Gastroesophageal sphincter (tissue), 4 donors: ENCODE measurements at regions not wholly inside any gene's neighbourhood (a gene's known extent, or its start where the extent isn't known, plus 50 kb on each side); places are given as distances from the start of the nearest gene placed in this dataset.

Source experiments
- ATAC-seq: fragments of 150-250 bp; one replicate; pipeline ENCODE4 v1.9.1; 2016; ENCODE audit warnings: mild to moderate bottlenecking, moderate library complexity
- H3K27ac ChIP-seq, 4 donors: fragments of 200-600 bp; sonication (generic) in 3 of 4; 1 replicate in 3 of 4; 2 replicates in 1 of 4; pipeline ENCODE4 v1.5.1; 2016 to 2019
- H3K27me3 ChIP-seq: fragments of 200-600 bp; sonication (generic); one replicate; pipeline ENCODE4 v1.5.1; 2019
- H3K36me3 ChIP-seq, 2 donors: fragments of 200-600 bp; sonication (generic); one replicate each; pipeline ENCODE4 v1.5.1; 2019; ENCODE audit warnings: control low read depth in 1 of 2
- H3K4me1 ChIP-seq, 3 donors: fragments of 200-600 bp; sonication (generic); 1 replicate in 2 of 3; 2 replicates in 1 of 3; pipeline ENCODE4 v1.5.1; 2016 to 2019; ENCODE audit warnings: control low read depth in 2 of 3
- H3K4me3 ChIP-seq, 2 donors: fragments of 200-600 bp; sonication (generic); one replicate each; pipeline ENCODE4 v1.5.1; 2019; ENCODE audit warnings: mild to moderate bottlenecking in 1 of 2, moderate library complexity in 1 of 2
- H3K9me3 ChIP-seq, 3 donors: fragments of 200-600 bp; sonication (generic); one replicate each; pipeline ENCODE4 v1.5.1; 2017 to 2019; ENCODE audit warnings: control low read depth in 2 of 3
- EP300 ChIP-seq: sonication (generic); formaldehyde crosslinking; IDR thresholded peaks from one replicate; pipeline ENCODE4 v1.6.1; 2017; ENCODE audit warnings: antibody characterized with exemption, mild to moderate bottlenecking
- POLR2A ChIP-seq, 2 donors: fragments of 450-650 bp; IDR thresholded peaks; one replicate each; pipeline ENCODE4 v1.6.1; 2017; ENCODE audit warnings: antibody characterized with exemption in 2 of 2, mild to moderate bottlenecking in 2 of 2, moderate library complexity in 1 of 2
- POLR2AphosphoS5 ChIP-seq: sonication (generic); formaldehyde crosslinking; IDR thresholded peaks from one replicate; pipeline ENCODE4 v1.6.1; 2017; ENCODE audit warnings: antibody characterized with exemption
- WGBS, 2 donors: methylation state at CpG; one replicate each; pipeline ENCODE4 v1.1.5; 2018; ENCODE audit warnings: low coverage in 1 of 2; 5-methylcytosine and 5-hydroxymethylcytosine counted together
- TF ChIP-seq, protein P1 (sequence below), 4 experiments: fragments of 200-600 bp in 2 of 4; fragments of 450-650 bp in 2 of 4; sonication (generic) in 1 of 4; IDR thresholded peaks; one replicate each; pipeline ENCODE4 v1.5.1; 2017 to 2019; ENCODE audit warnings: antibody characterized with exemption in 4 of 4, mild to moderate bottlenecking in 2 of 4, moderate library complexity in 2 of 4

DNA sequence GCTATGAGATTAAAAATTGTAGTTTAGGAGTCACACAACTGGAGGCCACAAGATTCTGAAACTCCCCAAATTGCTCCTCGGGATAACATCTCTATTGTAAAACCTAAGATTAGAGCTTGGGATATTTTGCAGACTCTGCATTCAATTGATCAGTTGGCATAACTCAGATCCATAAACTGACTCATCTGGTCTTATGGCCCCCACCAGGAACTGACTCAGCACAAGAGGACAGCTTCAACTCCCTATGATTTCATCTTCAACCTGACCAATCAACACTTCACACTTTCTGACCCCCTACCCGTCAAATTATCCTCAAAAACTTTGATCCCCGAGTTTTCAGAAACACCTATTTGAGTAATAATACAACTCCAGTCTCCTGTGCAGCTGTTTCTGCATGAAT, 257.3 kb downstream of the HAO1 start:
- Histone ChIP-seq H3K9me3 (no peaks in the 10 kb centered on the region), H3K36me3 (no peaks in the 10 kb centered on the region), H3K4me3 (no peak overlapping the region), H3K27ac (no peak overlapping the region), H3K4me1 (no peaks in the 10 kb centered on the region), H3K27me3 (no peaks in the 10 kb centered on the region)
- no peak for TF ChIP-seq POLR2A (IDR thresholded peaks at IDR 0.05)
- no peak for TF ChIP-seq POLR2AphosphoS5
- TF ChIP-seq, protein P1, sequence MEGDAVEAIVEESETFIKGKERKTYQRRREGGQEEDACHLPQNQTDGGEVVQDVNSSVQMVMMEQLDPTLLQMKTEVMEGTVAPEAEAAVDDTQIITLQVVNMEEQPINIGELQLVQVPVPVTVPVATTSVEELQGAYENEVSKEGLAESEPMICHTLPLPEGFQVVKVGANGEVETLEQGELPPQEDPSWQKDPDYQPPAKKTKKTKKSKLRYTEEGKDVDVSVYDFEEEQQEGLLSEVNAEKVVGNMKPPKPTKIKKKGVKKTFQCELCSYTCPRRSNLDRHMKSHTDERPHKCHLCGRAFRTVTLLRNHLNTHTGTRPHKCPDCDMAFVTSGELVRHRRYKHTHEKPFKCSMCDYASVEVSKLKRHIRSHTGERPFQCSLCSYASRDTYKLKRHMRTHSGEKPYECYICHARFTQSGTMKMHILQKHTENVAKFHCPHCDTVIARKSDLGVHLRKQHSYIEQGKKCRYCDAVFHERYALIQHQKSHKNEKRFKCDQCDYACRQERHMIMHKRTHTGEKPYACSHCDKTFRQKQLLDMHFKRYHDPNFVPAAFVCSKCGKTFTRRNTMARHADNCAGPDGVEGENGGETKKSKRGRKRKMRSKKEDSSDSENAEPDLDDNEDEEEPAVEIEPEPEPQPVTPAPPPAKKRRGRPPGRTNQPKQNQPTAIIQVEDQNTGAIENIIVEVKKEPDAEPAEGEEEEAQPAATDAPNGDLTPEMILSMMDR (IDR thresholded peaks at IDR 0.05): no peak
- TF ChIP-seq EP300: no peak
- 86 to 92% methylated on average over 1 to 3 of the region's 3 CpGs for WGBS, 2 donors
- ATAC-seq: no peak

DNA sequence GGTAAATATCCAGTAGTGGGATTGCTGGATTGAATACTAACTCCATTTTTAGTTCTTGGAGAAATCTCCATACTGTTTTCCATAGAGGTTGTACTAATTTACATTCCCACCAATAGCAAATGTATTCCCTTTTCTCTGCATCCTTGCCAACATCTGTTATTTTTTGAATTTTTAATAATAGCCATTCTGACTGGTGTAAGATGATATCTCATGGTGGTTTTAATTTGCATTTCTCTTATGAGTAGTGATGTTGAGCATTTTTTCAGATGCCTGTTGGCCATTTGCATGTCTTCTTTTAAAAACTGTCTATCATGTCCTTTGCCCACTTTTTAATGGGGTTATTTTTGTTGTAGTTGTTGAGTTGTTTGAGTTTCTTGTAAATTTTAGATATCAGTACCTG, 253.2 kb downstream of the HAO1 start:
- TF ChIP-seq EP300 (no peak), POLR2A (IDR thresholded peaks at IDR 0.05) (no peak), POLR2AphosphoS5 (no peak)
- TF ChIP-seq, protein P1 (IDR thresholded peaks at IDR 0.05): no peak
- Histone ChIP-seq H3K4me3 (no peak overlapping the region), H3K9me3 (no peaks in the 10 kb centered on the region), H3K27ac (no peak overlapping the region), H3K36me3 (no peaks in the 10 kb centered on the region), H3K27me3 (no peaks in the 10 kb centered on the region), H3K4me1 (no peaks in the 10 kb centered on the region)
- ATAC-seq: no peak

DNA sequence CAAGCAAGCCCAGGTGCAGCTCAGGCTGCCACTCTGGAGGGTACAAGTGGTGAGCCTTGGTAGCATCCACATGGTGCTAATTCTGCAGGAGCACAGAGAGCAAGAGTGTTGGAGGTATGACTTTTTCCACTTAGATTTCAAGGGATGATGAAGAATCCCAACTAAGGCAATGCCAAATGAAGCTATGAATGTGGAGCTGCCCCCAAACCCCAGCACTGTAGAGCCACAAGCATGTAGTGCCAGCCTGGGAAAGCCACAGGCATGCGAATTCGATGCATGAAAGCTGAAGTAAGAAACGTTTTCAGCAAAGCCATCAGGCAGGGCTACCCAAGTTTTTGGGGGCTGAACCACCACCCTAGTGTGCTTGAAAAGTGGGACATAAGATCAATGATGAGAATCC, 251.1 kb downstream of the HAO1 start:
- Histone ChIP-seq H3K9me3 (no peaks in the 10 kb centered on the region), H3K27me3 (no peaks in the 10 kb centered on the region), H3K27ac (no peak overlapping the region), H3K4me3 (no peak overlapping the region), H3K36me3 (no peaks in the 10 kb centered on the region), H3K4me1 (no peaks in the 10 kb centered on the region)
- WGBS, 2 donors: 89 to 100% methylated on average over 2 to 3 of the region's 3 CpGs
- no peak for ATAC-seq
- TF ChIP-seq, protein P1 (IDR thresholded peaks at IDR 0.05): no peak
- TF ChIP-seq POLR2A (IDR thresholded peaks at IDR 0.05): no peak
- no peak for TF ChIP-seq EP300
- no peak for TF ChIP-seq POLR2AphosphoS5

DNA sequence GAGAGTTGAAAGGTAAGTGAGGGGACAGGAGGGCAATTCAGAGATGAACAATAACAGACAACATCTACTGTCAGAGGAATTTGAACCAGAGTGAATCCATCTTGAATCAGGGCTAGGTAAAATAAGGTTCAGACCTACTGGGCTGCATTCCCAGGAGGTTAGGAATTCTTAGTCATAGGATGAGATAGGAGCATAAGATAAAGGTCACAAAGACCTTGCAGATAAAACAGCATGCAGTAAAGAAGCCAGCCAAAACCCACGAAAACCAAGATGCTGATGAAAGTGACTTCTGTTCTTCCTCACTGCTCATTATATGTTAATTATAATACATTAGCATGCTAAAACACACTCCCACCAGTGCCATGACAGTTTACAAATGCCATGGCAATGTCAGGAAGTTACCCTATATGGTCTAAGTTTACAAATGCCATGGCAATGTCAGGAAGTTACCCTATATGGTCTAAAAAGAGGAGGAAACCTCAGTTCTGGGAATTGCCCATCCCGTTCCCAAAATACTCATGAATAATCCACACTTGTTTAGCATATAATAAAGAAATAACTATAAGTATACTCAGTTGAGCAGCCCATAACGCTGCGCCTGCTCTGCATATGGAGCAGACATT, 248.5 kb downstream of the HAO1 start:
- H3K4me1 ChIP-seq: no peaks in the 10 kb centered on the region
- H3K4me3 ChIP-seq: no peak overlapping the region
- H3K9me3 ChIP-seq: no peaks in the 10 kb centered on the region
- H3K27ac ChIP-seq: no peak overlapping the region
- 41 to 73% methylated on average over 2 to 4 of the region's 4 CpGs for WGBS, 2 donors
- H3K27me3 ChIP-seq: no peaks in the 10 kb centered on the region
- no peaks in the 10 kb centered on the region for H3K36me3 ChIP-seq
- TF ChIP-seq, protein P1 (IDR thresholded peaks at IDR 0.05): no peak
- TF ChIP-seq EP300 (no peak), POLR2AphosphoS5 (no peak), POLR2A (IDR thresholded peaks at IDR 0.05) (no peak)
- no peak for ATAC-seq

DNA sequence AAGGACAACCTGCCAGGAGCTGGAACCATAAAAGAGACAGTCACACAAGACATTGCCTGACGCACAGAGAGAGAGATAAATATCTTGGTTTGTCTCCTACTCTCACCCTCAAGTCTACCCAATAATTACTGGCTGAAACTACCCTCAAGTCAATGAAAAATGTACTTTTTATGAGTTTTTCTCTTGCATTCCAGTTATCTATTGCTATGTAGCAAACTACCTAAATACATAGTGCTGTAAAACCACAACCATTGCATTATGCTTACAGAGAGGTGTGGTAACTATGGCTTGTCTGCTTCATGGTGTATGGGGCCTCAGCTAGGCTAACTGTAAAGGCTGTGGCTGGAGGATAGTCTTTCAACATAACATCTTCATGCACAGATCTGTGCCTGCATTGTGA, 247.8 kb downstream of the HAO1 start:
- TF ChIP-seq POLR2AphosphoS5 (no peak), EP300 (no peak), POLR2A (IDR thresholded peaks at IDR 0.05) (no peak)
- TF ChIP-seq, protein P1 (IDR thresholded peaks at IDR 0.05): no peak

More for the DNA sequence above, 247.8 kb downstream of the HAO1 start:
- 57% methylated on average over 1 of the region's 1 CpG; no CpG with 5 or more reads in 1 of the 2 donors for WGBS, 2 donors
- no peak for ATAC-seq
- no peaks in the 10 kb centered on the region for H3K27me3 ChIP-seq
- H3K9me3 ChIP-seq: no peaks in the 10 kb centered on the region
- no peak overlapping the region for H3K27ac ChIP-seq
- no peak overlapping the region for H3K4me3 ChIP-seq
- H3K36me3 ChIP-seq: no peaks in the 10 kb centered on the region
- H3K4me1 ChIP-seq: no peaks in the 10 kb centered on the region
